PFSK-1 (cell line): ENCODE measurements at regions not wholly inside any gene's neighbourhood (a gene's known extent, or its start where the extent isn't known, plus 50 kb on each side); places are given as distances from the start of the nearest gene placed in this dataset.

Experiments
- FOXP2 ChIP-seq: optimal IDR thresholded peaks from 2 replicates; pipeline ENCODE3; 2011; ENCODE audit warnings: borderline replicate concordance, control low read depth, inconsistent platforms; ENCODE audit not compliant: insufficient read depth; ENCODE audit errors: extremely low read length, extremely low read depth
- POLR2AphosphoS5 ChIP-seq: IDR thresholded peaks from 2 replicates; pipeline ENCODE4 v1.6.1; 2012; ENCODE audit warnings: low read depth, mild to moderate bottlenecking, control low read depth, low read length, moderate library complexity
- REST ChIP-seq, 2 experiments: IDR thresholded peaks; 2 replicates each; pipeline versions ENCODE4 v1.6.1 to v1.8.0; 2011 to 2012; ENCODE audit warnings: low read depth in 2 of 2, low read length in 2 of 2, control low read depth in 1 of 2, inconsistent platforms in 1 of 2, mild to moderate bottlenecking in 1 of 2, moderate library complexity in 1 of 2; ENCODE audit not compliant: insufficient read depth in 1 of 2
- SIN3A ChIP-seq: IDR thresholded peaks from 2 replicates; pipeline ENCODE4 v1.6.1; 2012; ENCODE audit warnings: mild to moderate bottlenecking, low read length, moderate library complexity, borderline replicate concordance; ENCODE audit not compliant: insufficient read depth
- TAF1 ChIP-seq: IDR thresholded peaks from 2 replicates; pipeline ENCODE4 v1.6.1; 2012; ENCODE audit warnings: low read length, control low read depth, borderline replicate concordance; ENCODE audit not compliant: insufficient read depth

DNA sequence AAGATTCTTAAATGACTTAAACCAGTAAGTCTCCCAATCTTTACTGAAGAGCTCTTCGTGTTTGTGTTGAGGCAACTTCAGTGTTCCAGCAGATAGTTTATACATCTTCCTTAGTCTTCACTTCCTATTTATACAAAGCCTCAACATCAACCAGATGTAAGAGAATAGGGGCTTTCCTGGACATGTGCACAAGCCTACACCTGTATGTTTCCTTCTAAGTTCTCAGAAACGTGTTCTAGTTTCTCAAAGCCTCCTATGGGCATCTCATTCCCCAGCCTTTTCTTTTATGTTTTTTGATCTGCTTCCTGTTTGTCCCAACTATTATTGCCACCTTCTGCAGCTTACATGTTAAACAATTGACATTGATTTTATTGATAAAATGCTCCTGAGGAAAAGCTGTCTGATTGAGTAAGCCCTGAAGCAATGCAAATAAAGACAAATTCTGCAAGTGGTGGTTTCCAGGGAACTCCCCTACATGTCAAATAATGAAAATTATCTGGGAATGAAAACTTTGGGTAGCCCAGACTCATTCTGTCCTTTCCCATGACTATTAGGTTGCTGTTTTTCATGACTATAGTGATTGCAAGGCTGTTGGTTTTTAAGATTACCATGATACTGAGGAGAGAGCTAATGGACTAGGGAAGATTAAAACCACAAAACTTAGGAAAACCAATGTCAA lies 663.3 kb upstream of the ACVR2A start:
- no peak for TF ChIP-seq POLR2AphosphoS5

DNA sequence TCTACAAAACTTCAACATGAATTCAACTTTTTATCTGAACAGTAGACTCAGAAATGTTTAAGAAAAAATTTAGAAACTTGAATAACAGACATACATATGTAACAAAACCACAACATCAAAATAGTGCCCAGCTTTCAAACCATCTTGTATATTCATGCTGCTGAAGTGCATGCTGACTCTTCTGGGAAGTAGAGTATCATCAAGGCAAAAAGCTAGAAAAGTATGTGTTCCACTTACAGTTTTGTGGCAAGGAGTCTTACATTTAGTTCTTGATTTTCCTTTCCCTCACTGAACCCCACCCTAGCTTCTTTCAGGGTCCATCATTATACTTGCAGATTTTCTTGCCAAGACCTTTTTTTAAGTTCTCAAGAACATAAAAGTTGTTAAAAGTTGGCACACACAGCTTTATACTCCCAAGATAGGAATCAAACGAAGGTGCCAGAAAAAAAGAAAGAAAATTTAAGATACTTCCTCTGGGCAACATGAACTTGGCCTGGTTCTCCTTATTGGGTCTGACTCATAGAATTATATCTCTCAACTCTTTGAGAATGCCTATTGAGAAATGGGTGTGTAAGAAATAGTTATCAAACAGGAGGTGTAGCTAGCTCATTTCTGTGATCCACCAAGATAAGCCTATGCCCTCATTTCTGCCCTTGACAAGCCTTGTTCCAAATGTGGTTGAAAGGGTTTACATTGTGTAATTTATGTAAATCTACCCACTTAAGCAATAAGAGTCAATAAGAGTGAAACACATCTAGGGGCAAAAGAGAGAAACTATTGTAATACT lies 667.6 kb upstream of the ACVR2A start:
- TF ChIP-seq SIN3A (no peak), FOXP2 (no peak), TAF1 (no peak), REST (IDR thresholded peaks at IDR 0.05; ENCODE audit: insufficient read depth in 1 of 2, low read depth in 2 of 2, low read length in 2 of 2) (no peak), POLR2AphosphoS5 (no peak)

GRCh38 chr2:147174824-147175254 lies 670.0 kb upstream of the ACVR2A start:
- no peak for TF ChIP-seq REST (IDR thresholded peaks at IDR 0.05; ENCODE audit: insufficient read depth in 1 of 2, low read depth in 2 of 2, low read length in 2 of 2)
- TF ChIP-seq SIN3A: no peak
- TF ChIP-seq TAF1: no peak
- no peak for TF ChIP-seq FOXP2
- no peak for TF ChIP-seq POLR2AphosphoS5

- TF ChIP-seq FOXP2: no peak
- no peak for TF ChIP-seq REST (IDR thresholded peaks at IDR 0.05; ENCODE audit: insufficient read depth in 1 of 2, low read depth in 2 of 2, low read length in 2 of 2)
- no peak for TF ChIP-seq POLR2AphosphoS5
- TF ChIP-seq TAF1: no peak
- TF ChIP-seq SIN3A: no peak
These were observed 671.0 kb upstream of the ACVR2A start for GRCh38 chr2:147173798-147174197.

- TF ChIP-seq FOXP2: no peak
- no peak for TF ChIP-seq SIN3A
- no peak for TF ChIP-seq TAF1
- TF ChIP-seq POLR2AphosphoS5: no peak
- TF ChIP-seq REST (IDR thresholded peaks at IDR 0.05; ENCODE audit: insufficient read depth in 1 of 2, low read depth in 2 of 2, low read length in 2 of 2): no peak
These were observed 671.6 kb upstream of the ACVR2A start for GRCh38 chr2:147173189-147173581.
